Liver (tissue), 8 donors: ENCODE measurements at regions not wholly inside any gene's neighbourhood (a gene's known extent, or its start where the extent isn't known, plus 50 kb on each side); places are given as distances from the start of the nearest gene placed in this dataset.

ENCODE experiments used
- DNase-seq: peaks from one replicate; pipeline ENCODE4 v3.0.0-alpha.2; 2017; ENCODE audit warnings: low spot score
- H3K27ac ChIP-seq, 2 donors: one replicate each; pipeline ENCODE4 v1.7.0; 2013; ENCODE audit warnings: inconsistent platforms in 2 of 2, low read length in 2 of 2, control low read depth in 1 of 2, low read depth in 1 of 2, mild to moderate bottlenecking in 1 of 2
- H3K27me3 ChIP-seq, 4 donors: one replicate each; pipeline versions ENCODE4 v1.6.1 to v1.7.0; 2013; ENCODE audit warnings: low read length in 3 of 4, inconsistent platforms in 1 of 4, mild to moderate bottlenecking in 1 of 4, moderate library complexity in 1 of 4; ENCODE audit not compliant: control insufficient read depth in 4 of 4, insufficient read depth in 4 of 4
- H3K36me3 ChIP-seq, 4 donors: one replicate each; pipeline versions ENCODE4 v1.6.1 to v1.7.0; 2013; ENCODE audit warnings: low read length in 3 of 4, mild to moderate bottlenecking in 3 of 4, low read depth in 1 of 4, moderate library complexity in 1 of 4; ENCODE audit not compliant: control insufficient read depth in 4 of 4, insufficient read depth in 3 of 4
- H3K4me1 ChIP-seq, 4 donors: one replicate each; pipeline versions ENCODE4 v1.6.1 to v1.7.0; 2013; ENCODE audit warnings: low read length in 3 of 4, mild to moderate bottlenecking in 3 of 4, moderate library complexity in 1 of 4; ENCODE audit not compliant: control insufficient read depth in 4 of 4, insufficient read depth in 4 of 4
- H3K4me3 ChIP-seq, 3 donors: one replicate each; pipeline versions ENCODE4 v1.6.1 to v1.7.0; 2013; ENCODE audit warnings: low read length in 3 of 3, control low read depth in 1 of 3, low read depth in 1 of 3, mild to moderate bottlenecking in 1 of 3
- H3K9ac ChIP-seq, 2 donors: one replicate each; pipeline ENCODE4 v1.7.0; 2013; ENCODE audit warnings: low read length in 2 of 2, mild to moderate bottlenecking in 2 of 2, moderate library complexity in 2 of 2, control low read depth in 1 of 2, low read depth in 1 of 2
- H3K9me3 ChIP-seq, 4 donors: one replicate each; pipeline versions ENCODE4 v1.6.1 to v1.7.0; 2013; ENCODE audit warnings: low read length in 3 of 4; ENCODE audit not compliant: control insufficient read depth in 4 of 4
- ATF3 ChIP-seq: IDR thresholded peaks from 2 replicates; pipeline ENCODE4 v1.6.1; 2016; ENCODE audit warnings: antibody characterized with exemption
- CTCF ChIP-seq: fragments of 150-350 bp; IDR thresholded peaks from 2 replicates; pipeline ENCODE4 v1.5.1; 2017; ENCODE audit warnings: improper control_type of control experiment, low read depth, low read length; ENCODE audit not compliant: missing input control
- EGR1 ChIP-seq, 2 donors: IDR thresholded peaks; 2 replicates each; pipeline ENCODE4 v1.6.1; 2016 to 2018; ENCODE audit warnings: antibody characterized with exemption in 2 of 2, low read depth in 2 of 2
- FOXA1 ChIP-seq: IDR thresholded peaks from 2 replicates; pipeline ENCODE4 v1.6.1; 2016; ENCODE audit warnings: antibody characterized with exemption
- FOXA2 ChIP-seq: IDR thresholded peaks from 2 replicates; pipeline ENCODE4 v1.6.1; 2016; ENCODE audit warnings: antibody characterized with exemption
- GABPA ChIP-seq, 2 donors: IDR thresholded peaks in 1 of 2; conservative IDR thresholded peaks in 1 of 2; 2 replicates each; pipeline ENCODE4 v1.6.1; 2016; ENCODE audit warnings: antibody characterized with exemption in 2 of 2, mild to moderate bottlenecking in 1 of 2, moderate library complexity in 1 of 2
- HNF4A ChIP-seq, 2 donors: conservative IDR thresholded peaks; 2 replicates each; pipeline ENCODE4 v1.6.1; 2016; ENCODE audit warnings: antibody characterized with exemption in 2 of 2, mild to moderate bottlenecking in 2 of 2
- HNF4G ChIP-seq: IDR thresholded peaks from 2 replicates; pipeline ENCODE4 v1.6.1; 2016; ENCODE audit warnings: antibody characterized with exemption
- JUND ChIP-seq, 2 donors: IDR thresholded peaks; 2 replicates each; pipeline ENCODE4 v1.6.1; 2016; ENCODE audit warnings: antibody characterized with exemption in 2 of 2
- MAX ChIP-seq: IDR thresholded peaks from 2 replicates; pipeline ENCODE4 v1.6.1; 2016; ENCODE audit warnings: antibody characterized with exemption
- NR2F2 ChIP-seq: IDR thresholded peaks from 2 replicates; pipeline ENCODE4 v1.6.1; 2016; ENCODE audit warnings: antibody characterized with exemption
- RAD21 ChIP-seq, 2 donors: IDR thresholded peaks; 2 replicates each; pipeline ENCODE4 v1.6.1; 2016; ENCODE audit warnings: antibody characterized with exemption in 2 of 2, mild to moderate bottlenecking in 2 of 2
- REST ChIP-seq: IDR thresholded peaks from 2 replicates; pipeline ENCODE4 v1.6.1; 2016; ENCODE audit warnings: antibody characterized with exemption, mild to moderate bottlenecking
- RXRA ChIP-seq, 2 donors: IDR thresholded peaks; 2 replicates each; pipeline ENCODE4 v1.6.1; 2017 to 2018; ENCODE audit warnings: antibody characterized with exemption in 2 of 2, mild to moderate bottlenecking in 1 of 2
- SP1 ChIP-seq: IDR thresholded peaks from 2 replicates; pipeline ENCODE4 v1.6.1; 2018; ENCODE audit warnings: antibody characterized with exemption, mild to moderate bottlenecking
- TAF1 ChIP-seq: conservative IDR thresholded peaks from 2 replicates; pipeline ENCODE4 v1.6.1; 2016; ENCODE audit warnings: antibody characterized with exemption, mild to moderate bottlenecking
- YY1 ChIP-seq: IDR thresholded peaks from 2 replicates; pipeline ENCODE4 v1.6.1; 2016; ENCODE audit warnings: antibody characterized with exemption, mild to moderate bottlenecking
- ZBTB33 ChIP-seq: IDR thresholded peaks from 2 replicates; pipeline ENCODE4 v1.6.1; 2016; ENCODE audit warnings: antibody characterized with exemption
- WGBS: extraction: QIAGEN DNeasy Blood & Tissue Kit; methylation state at CpG from one replicate; pipeline ENCODE4 v1.1.7; 2013; 5-methylcytosine and 5-hydroxymethylcytosine counted together
- donor health status: healthy.
- donor health status: healthy.
- donor health status: healthy.
- donor health status: healthy.
- donor health status: healthy.

GRCh38 chr11:109867784-109868183, 225.4 kb upstream of the ZC3H12C start:
- no peak overlapping the region for H3K4me3 ChIP-seq
- no peak overlapping the region for H3K27ac ChIP-seq
- H3K36me3 ChIP-seq: no peaks in the 10 kb centered on the region
- TF ChIP-seq CTCF: no peak
- no peak for TF ChIP-seq ZBTB33
- TF ChIP-seq EGR1 (IDR thresholded peaks at IDR 0.05; ENCODE audit: low read depth in 2 of 2): no peak
- no peak for TF ChIP-seq RAD21 (IDR thresholded peaks at IDR 0.05)
- TF ChIP-seq TAF1: no peak
- no peak for TF ChIP-seq HNF4A (conservative IDR thresholded peaks at IDR 0.05)
- no peak for TF ChIP-seq FOXA2
- no peak for TF ChIP-seq YY1
- TF ChIP-seq GABPA (IDR thresholded peaks at IDR 0.05 in 1 of 2, conservative IDR thresholded peaks at IDR 0.05 in 1 of 2): no peak
- TF ChIP-seq MAX: no peak
- TF ChIP-seq SP1: no peak
- no peak for TF ChIP-seq RXRA (IDR thresholded peaks at IDR 0.05)
- no peak for TF ChIP-seq JUND (IDR thresholded peaks at IDR 0.05)
- TF ChIP-seq FOXA1: no peak
- TF ChIP-seq REST: no peak
- TF ChIP-seq HNF4G: no peak
- no peak for TF ChIP-seq ATF3
- no peak for TF ChIP-seq NR2F2
- H3K27me3 ChIP-seq: no peaks in the 10 kb centered on the region
- H3K4me1 ChIP-seq: no peaks in the 10 kb centered on the region
- WGBS: 92% methylated on average over 2 of the region's 2 CpGs
- no peak for DNase-seq
- H3K9me3 ChIP-seq: no peaks in the 10 kb centered on the region
- no peak overlapping the region for H3K9ac ChIP-seq
